HAP-1 (cell line): ENCODE measurements at regions not wholly inside any gene's neighbourhood (a gene's known extent, or its start where the extent isn't known, plus 50 kb on each side); places are given as distances from the start of the nearest gene placed in this dataset.

Experiments
- DNase-seq, 2 experiments: peaks; one replicate each; pipeline ENCODE4 v3.0.0-alpha.2; 2016 to 2020; ENCODE audit warnings: low spot score in 2 of 2
- H3K27me3 ChIP-seq: fragments of 250-450 bp; sonication (Bioruptor Pico); 2 replicates; pipeline ENCODE4 v1.5.1; 2020; ENCODE audit warnings: low read depth, mild to moderate bottlenecking, moderate library complexity
- H3K36me3 ChIP-seq: fragments of 250-450 bp; sonication (Bioruptor Pico); replicated peaks from 2 replicates; pipeline ENCODE4 v1.5.1; 2020; ENCODE audit warnings: mild to moderate bottlenecking
- H3K4me1 ChIP-seq: fragments of 250-450 bp; sonication (Bioruptor Pico); 2 replicates; pipeline ENCODE4 v1.5.1; 2020; ENCODE audit warnings: mild to moderate bottlenecking
- H3K4me3 ChIP-seq: fragments of 250-450 bp; sonication (Bioruptor Pico); 2 replicates; pipeline ENCODE4 v1.5.1; 2020; ENCODE audit warnings: mild to moderate bottlenecking, moderate library complexity
- H3K9me3 ChIP-seq: fragments of 250-450 bp; sonication (Bioruptor Pico); 2 replicates; pipeline ENCODE4 v1.5.1; 2020; ENCODE audit warnings: mild to moderate bottlenecking, moderate library complexity
- in situ Hi-C: fragments of 300-500 bp; cut with MboI; formaldehyde crosslinking; loops from 3 replicates; pipeline ENCODE4 v1.14.3; 2020; ENCODE audit warnings: low sequenced_read_pairs, inconsistent platforms, mixed read lengths

DNA sequence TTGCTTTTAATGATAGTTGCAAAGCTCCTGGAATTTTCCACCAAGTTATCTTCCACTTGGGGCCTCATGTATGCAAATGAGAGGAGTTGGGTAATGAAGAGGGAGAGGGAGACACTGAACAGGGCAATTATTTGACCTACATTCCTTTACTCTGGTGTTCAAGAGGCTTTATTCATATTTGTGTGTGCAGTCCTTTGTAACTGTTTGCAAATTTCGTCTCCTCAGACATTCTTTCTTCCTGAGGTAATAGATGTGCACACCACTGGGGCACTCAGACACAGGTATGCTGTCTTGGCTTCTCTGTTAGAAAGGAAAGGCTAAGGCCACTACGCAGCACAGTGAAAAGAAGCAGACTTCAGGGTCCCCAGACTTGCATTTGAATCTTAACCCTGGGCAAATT lies 189.7 kb upstream of the IL12A start:
- Histone ChIP-seq H3K4me3 (no peak overlapping the region), H3K36me3 (no peaks in the 10 kb centered on the region), H3K9me3 (no peaks in the 10 kb centered on the region), H3K4me1 (peaks cover 26% of the 10 kb centered on the region), H3K27me3 (no peaks in the 10 kb centered on the region)
- peak; percentile 36 to 63 for DNase-seq
- in situ Hi-C loops: no loop called here

GRCh38 chr3:159800434-159801155 lies 188.0 kb upstream of the IL12A start:
- Histone ChIP-seq H3K9me3 (no peaks in the 10 kb centered on the region), H3K27me3 (no peaks in the 10 kb centered on the region), H3K4me3 (no peak overlapping the region), H3K4me1 (peaks cover 26% of the 10 kb centered on the region), H3K36me3 (no peaks in the 10 kb centered on the region)
- in situ Hi-C loops: loop anchor here (10.0 to 25.0 kb wide), 3 partner anchors 186 to 963 kb away; no protein-coding TSS in a partner anchor
- DNase-seq: no peak

- Histone ChIP-seq H3K4me1 (peaks cover 13% of the 10 kb centered on the region), H3K36me3 (no peaks in the 10 kb centered on the region), H3K4me3 (no peak overlapping the region), H3K9me3 (no peaks in the 10 kb centered on the region), H3K27me3 (no peaks in the 10 kb centered on the region)
- in situ Hi-C loops: loop anchor here (10.0 to 25.0 kb wide), 3 partner anchors 188 to 966 kb away; no protein-coding TSS in a partner anchor
- DNase-seq: no peak
These were observed 185.8 kb upstream of the IL12A start for GRCh38 chr3:159802864-159803263.

GRCh38 chr3:159803459-159803858 lies 185.2 kb upstream of the IL12A start:
- Histone ChIP-seq H3K36me3 (no peaks in the 10 kb centered on the region), H3K4me3 (no peak overlapping the region), H3K4me1 (peaks cover 13% of the 10 kb centered on the region), H3K27me3 (no peaks in the 10 kb centered on the region), H3K9me3 (no peaks in the 10 kb centered on the region)
- DNase-seq: no peak
- in situ Hi-C loops: loop anchor here (10.0 to 25.0 kb wide), 3 partner anchors 189 to 966 kb away; no protein-coding TSS in a partner anchor

DNA sequence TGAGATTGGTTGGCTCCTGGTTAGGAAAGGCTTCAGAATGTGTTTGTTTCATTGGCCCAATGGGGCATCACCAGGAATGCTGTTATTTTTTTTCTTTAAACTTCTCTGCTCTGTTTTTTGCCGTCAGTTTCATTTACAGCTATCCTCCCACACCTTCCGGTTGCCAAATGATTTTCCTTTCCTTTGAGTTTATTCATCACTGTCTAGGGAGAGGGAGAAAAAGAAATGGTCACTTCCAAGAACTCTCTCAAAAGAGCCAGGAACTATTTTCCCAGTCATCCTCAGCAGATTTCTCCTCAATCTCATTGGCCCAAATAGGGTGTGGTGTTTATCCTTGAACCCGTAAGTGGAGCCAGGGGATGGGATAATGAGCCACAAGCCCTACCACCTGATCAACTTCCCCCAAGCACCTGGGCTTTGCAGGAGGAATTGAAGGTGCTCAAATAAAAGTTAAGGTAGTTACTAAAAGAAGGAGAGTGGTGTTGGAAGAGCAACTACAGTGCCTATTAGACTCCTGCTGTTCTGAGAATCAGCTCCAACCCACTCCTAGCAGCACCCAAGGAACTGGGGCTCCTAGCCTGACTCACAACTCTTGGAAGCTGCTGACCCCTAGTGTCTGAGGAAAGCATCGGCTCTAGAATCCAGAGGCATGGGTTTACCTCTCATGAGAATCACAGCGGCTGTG lies 183.8 kb upstream of the IL12A start:
- H3K27me3 ChIP-seq: no peaks in the 10 kb centered on the region
- peaks cover 7% of the 10 kb centered on the region; the same call in 1 of the 2 replicates for H3K4me1 ChIP-seq
- H3K9me3 ChIP-seq: no peaks in the 10 kb centered on the region
- in situ Hi-C loops: loop anchor here (10.0 to 25.0 kb wide), 3 partner anchors 190 to 968 kb away; no protein-coding TSS in a partner anchor
- DNase-seq: peak; percentile 73 to 79
- H3K36me3 ChIP-seq: no peaks in the 10 kb centered on the region
- H3K4me3 ChIP-seq: no peak overlapping the region

GRCh38 chr3:159805411-159805772 lies 183.2 kb upstream of the IL12A start:
- H3K4me1 ChIP-seq: peaks cover 7% of the 10 kb centered on the region; the same call in 1 of the 2 replicates
- in situ Hi-C loops: loop anchor here (10.0 to 25.0 kb wide), 3 partner anchors 191 to 968 kb away; no protein-coding TSS in a partner anchor

DNA sequence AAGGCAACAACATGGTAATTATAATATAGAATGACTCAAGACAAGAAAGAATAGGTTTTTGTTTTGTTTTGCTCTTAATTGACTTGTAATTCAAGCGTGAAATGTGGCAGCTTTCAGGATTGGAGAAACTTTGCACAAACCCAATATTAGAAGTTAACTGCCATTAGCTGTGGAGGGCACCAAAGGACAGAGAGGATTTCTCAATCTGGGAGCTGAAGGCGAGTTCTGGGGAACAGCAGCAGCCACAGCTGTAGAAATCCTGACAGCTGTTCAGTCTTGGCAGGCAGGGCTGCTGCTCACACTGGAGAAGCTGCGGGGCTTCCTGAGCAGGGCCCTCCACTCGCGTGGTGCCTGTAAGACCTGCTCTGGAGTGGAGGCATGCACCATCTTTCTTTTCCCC lies 182.2 kb upstream of the IL12A start:
- Histone ChIP-seq H3K36me3 (no peaks in the 10 kb centered on the region), H3K9me3 (no peaks in the 10 kb centered on the region), H3K4me1 (peaks cover 7% of the 10 kb centered on the region; the same call in 1 of the 2 replicates), H3K4me3 (no peak overlapping the region), H3K27me3 (no peaks in the 10 kb centered on the region)
- no peak for DNase-seq
- in situ Hi-C loops: loop anchor here (10.0 to 25.0 kb wide), 3 partner anchors 192 to 969 kb away; no protein-coding TSS in a partner anchor

More at GRCh38 chr3:159805411-159805772, 183.2 kb upstream of the IL12A start:
- H3K9me3 ChIP-seq: no peaks in the 10 kb centered on the region
- H3K4me3 ChIP-seq: no peak overlapping the region
- H3K36me3 ChIP-seq: no peaks in the 10 kb centered on the region
- no peak for DNase-seq
- no peaks in the 10 kb centered on the region for H3K27me3 ChIP-seq

GRCh38 chr3:159807137-159808040 lies 181.2 kb upstream of the IL12A start:
- DNase-seq: no peak
- H3K4me1 ChIP-seq: no peaks in the 10 kb centered on the region; the same call in 1 of the 2 replicates
- no peaks in the 10 kb centered on the region for H3K36me3 ChIP-seq
- H3K9me3 ChIP-seq: no peaks in the 10 kb centered on the region
- H3K4me3 ChIP-seq: no peak overlapping the region
- in situ Hi-C loops: loop anchor here (10.0 to 25.0 kb wide), 3 partner anchors 193 to 970 kb away; no protein-coding TSS in a partner anchor
- H3K27me3 ChIP-seq: no peaks in the 10 kb centered on the region

GRCh38 chr3:159813822-159814531 lies 174.7 kb upstream of the IL12A start:
- DNase-seq: no peak
- H3K36me3 ChIP-seq: no peaks in the 10 kb centered on the region

DNA sequence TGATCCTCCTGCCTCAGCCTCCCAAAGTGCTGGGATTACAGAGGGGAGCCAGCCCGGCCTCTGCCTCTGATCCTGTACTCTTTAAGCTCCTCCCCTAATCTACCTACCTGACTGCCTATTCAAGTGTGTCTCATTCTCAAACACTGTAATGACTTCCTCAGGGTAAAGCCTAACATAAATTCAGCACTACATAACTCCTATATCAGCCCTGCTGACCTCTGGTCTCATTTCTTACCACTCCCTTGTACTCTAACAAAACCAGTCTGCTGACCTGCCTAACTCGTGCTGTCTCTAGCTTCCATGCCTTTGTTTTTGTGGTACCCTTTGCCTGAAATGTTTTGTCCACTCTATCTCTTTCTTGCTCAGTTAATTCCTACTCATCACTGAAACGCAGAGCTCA lies 172.1 kb upstream of the IL12A start:
- Histone ChIP-seq H3K27me3 (no peaks in the 10 kb centered on the region), H3K9me3 (no peaks in the 10 kb centered on the region), H3K36me3 (no peaks in the 10 kb centered on the region), H3K4me3 (no peak overlapping the region), H3K4me1 (peaks cover 16% of the 10 kb centered on the region)
- in situ Hi-C loops: loop anchor here (25.0 kb wide), 1 partner anchor 979 kb away; no protein-coding TSS in a partner anchor
- DNase-seq: no peak

More at GRCh38 chr3:159813822-159814531, 174.7 kb upstream of the IL12A start:
- H3K4me1 ChIP-seq: peaks cover 14% of the 10 kb centered on the region
- H3K4me3 ChIP-seq: no peak overlapping the region
- H3K27me3 ChIP-seq: no peaks in the 10 kb centered on the region
- in situ Hi-C loops: loop anchor here (25.0 kb wide), 1 partner anchor 977 kb away; no protein-coding TSS in a partner anchor
- H3K9me3 ChIP-seq: no peaks in the 10 kb centered on the region

- Histone ChIP-seq H3K4me3 (no peak overlapping the region), H3K27me3 (no peaks in the 10 kb centered on the region), H3K9me3 (no peaks in the 10 kb centered on the region), H3K36me3 (no peaks in the 10 kb centered on the region), H3K4me1 (peaks cover 16% of the 10 kb centered on the region)
- in situ Hi-C loops: loop anchor here (25.0 kb wide), 1 partner anchor 980 kb away; no protein-coding TSS in a partner anchor
- peak; percentile 47 for DNase-seq
These were observed 171.5 kb upstream of the IL12A start for GRCh38 chr3:159817126-159817525.

GRCh38 chr3:159817571-159817970 lies 171.1 kb upstream of the IL12A start:
- peaks cover 16% of the 10 kb centered on the region for H3K4me1 ChIP-seq
- in situ Hi-C loops: loop anchor here (25.0 kb wide), 1 partner anchor 980 kb away; no protein-coding TSS in a partner anchor

More at GRCh38 chr3:159817571-159817970, 171.1 kb upstream of the IL12A start:
- H3K9me3 ChIP-seq: no peaks in the 10 kb centered on the region
- peak; percentile 37 to 61 for DNase-seq
- H3K27me3 ChIP-seq: no peaks in the 10 kb centered on the region
- H3K4me3 ChIP-seq: no peak overlapping the region
- H3K36me3 ChIP-seq: no peaks in the 10 kb centered on the region
